GM12892 (cell line): ENCODE measurements at regions not wholly inside any gene's neighbourhood (a gene's known extent, or its start where the extent isn't known, plus 50 kb on each side); places are given as distances from the start of the nearest gene placed in this dataset.
"Not testable (repeated sequence)": the region's sequence is repeated elsewhere in the genome, so short reads cannot be mapped to it uniquely, and the experiment has no call there.

Source experiments
- DNase-seq: peaks from one replicate; pipeline ENCODE4 v3.0.0; 2011; ENCODE audit not compliant: insufficient read length
- FAIRE-seq: peaks from 2 replicates; lab custom pipeline; 2011; peaks lifted over from hg19 to GRCh38; lab: Jason Lieb, UNC
- POLR2A ChIP-seq: IDR thresholded peaks from 2 replicates; pipeline ENCODE4 v1.6.1; 2011; ENCODE audit warnings: low read depth, low read length, control low read depth
- POLR2AphosphoS5 ChIP-seq: IDR thresholded peaks from 2 replicates; pipeline ENCODE4 v1.6.1; 2011; ENCODE audit warnings: low read depth, low read length, control low read depth
- TAF1 ChIP-seq: IDR thresholded peaks from 2 replicates; pipeline ENCODE4 v1.6.1; 2011; ENCODE audit warnings: low read depth, mild to moderate bottlenecking, control low read depth, low read length, borderline replicate concordance

- TF ChIP-seq POLR2A = no peak
- TF ChIP-seq POLR2AphosphoS5 = no peak
- TF ChIP-seq TAF1 = no peak
- FAIRE-seq (no peak), DNase-seq (no peak)
Observed at GRCh38 chr13:22926748-22927400, 253.9 kb upstream of the SGCG start.

GRCh38 chr13:22927845-22928244, 252.9 kb upstream of the SGCG start:
- not testable (repeated sequence) for FAIRE-seq, DNase-seq

GRCh38 chr13:22929381-22930126, 251.2 kb upstream of the SGCG start:
- TF ChIP-seq TAF1 = no peak
- FAIRE-seq (no peak), DNase-seq (no peak)

- DNase-seq (no peak), FAIRE-seq (no peak)
- TF ChIP-seq POLR2A = no peak
- TF ChIP-seq POLR2AphosphoS5 = no peak
- TF ChIP-seq TAF1 = no peak
Observed at GRCh38 chr13:22931576-22931975, 249.2 kb upstream of the SGCG start.

DNA sequence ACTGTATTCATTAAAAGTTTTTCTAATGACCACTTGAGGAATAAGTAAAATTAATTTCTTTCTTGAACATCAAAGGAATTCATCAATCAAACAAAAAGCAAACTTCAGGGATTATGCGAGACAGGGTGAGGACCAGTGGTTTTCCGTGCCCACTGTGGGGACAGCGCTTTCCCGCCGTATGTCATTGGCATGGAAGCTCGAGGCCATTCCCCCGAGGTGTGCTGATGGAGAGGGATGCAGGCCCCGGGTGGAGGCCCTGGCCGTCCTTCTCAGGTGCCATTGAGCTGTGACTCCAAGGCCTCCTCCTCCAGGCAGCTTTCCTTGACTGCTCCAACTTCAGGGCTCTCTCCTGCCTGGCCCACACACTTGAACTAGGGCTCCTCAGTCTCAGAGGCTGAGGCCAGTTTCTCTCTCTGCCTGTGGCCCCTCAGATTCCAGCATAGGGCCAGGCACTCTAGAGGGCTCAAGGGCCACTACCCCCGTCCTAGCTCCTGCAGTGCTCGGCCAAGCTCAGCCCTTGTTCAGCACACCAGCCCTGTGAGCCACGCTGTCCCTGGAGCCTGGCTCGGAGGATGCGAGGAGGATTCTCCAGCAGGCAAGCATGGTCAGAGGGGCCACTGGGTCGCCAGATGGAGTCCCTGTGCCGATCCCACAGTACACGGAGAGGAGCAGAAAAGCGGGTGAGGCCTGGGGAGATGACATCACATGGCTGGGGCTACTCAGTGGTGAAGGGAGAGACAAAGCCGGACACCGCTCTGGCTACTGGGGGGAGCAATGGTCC, 248.0 kb upstream of the SGCG start:
- not testable (repeated sequence) for FAIRE-seq, DNase-seq

DNA sequence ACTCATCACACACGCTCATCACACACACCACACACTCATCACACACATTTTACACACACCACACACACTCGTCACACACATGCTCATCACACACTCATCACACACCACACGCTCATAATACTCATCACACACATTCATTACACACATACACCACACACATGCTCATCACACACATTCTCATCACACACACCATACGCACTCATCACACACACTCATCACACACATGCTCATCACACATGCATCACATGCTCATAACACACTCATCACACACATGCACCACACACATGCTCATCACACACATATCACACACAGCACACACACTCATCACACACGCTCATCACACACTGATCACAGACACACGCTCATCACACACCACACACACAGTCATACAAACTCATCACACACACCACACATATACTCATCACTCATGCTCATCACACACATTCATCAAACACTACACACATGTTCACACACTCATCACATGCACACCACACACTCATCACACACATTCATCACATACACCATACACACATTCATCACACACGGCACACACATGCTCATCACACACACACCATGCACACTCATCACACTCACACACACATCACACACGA, 247.1 kb upstream of the SGCG start:
- FAIRE-seq (peak; percentile 70), DNase-seq (no peak)
- TF ChIP-seq TAF1 = no peak
- TF ChIP-seq POLR2AphosphoS5 = no peak
- TF ChIP-seq POLR2A = no peak

- TF ChIP-seq POLR2A = no peak
- TF ChIP-seq POLR2AphosphoS5 = no peak
- no peak for TF ChIP-seq TAF1
- no peak for DNase-seq
- FAIRE-seq = no peak
Observed at GRCh38 chr13:22934744-22935523, 245.8 kb upstream of the SGCG start.

- TF ChIP-seq POLR2AphosphoS5 (no peak), POLR2A (no peak), TAF1 (no peak)
- no peak for DNase-seq
- FAIRE-seq = no peak
Observed at GRCh38 chr13:22936228-22936627, 244.6 kb upstream of the SGCG start.

- DNase-seq (no peak), FAIRE-seq (no peak)
- TF ChIP-seq POLR2A (no peak), POLR2AphosphoS5 (no peak), TAF1 (no peak)
Observed at GRCh38 chr13:22937241-22937640, 243.5 kb upstream of the SGCG start.

- DNase-seq (no peak), FAIRE-seq (no peak)
- TF ChIP-seq POLR2A (no peak), POLR2AphosphoS5 (no peak), TAF1 (no peak)
Observed at GRCh38 chr13:22937953-22938352, 242.8 kb upstream of the SGCG start.

GRCh38 chr13:22938576-22938975, 242.2 kb upstream of the SGCG start:
- no peak for TF ChIP-seq POLR2AphosphoS5
- no peak for TF ChIP-seq TAF1
- TF ChIP-seq POLR2A = no peak
- FAIRE-seq (no peak), DNase-seq (no peak)

DNA sequence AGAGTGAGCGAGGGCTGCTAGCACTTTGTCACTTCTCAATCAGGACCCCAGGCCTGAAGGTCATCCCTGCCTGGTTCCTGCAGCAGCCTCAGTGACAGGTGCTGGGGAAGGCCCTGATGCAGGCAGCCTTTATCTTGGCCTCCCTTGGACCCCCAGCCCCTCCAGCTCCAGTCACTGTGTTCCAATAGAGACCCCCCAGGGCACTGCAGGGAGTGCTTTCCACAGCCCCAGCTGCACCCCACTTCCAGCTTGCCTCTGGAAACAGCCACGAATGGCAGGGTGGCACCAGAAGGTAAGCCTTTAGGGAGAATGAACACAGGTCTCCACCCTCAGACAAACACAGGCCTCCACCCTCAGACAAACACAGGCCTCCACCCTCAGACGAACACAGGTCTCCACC, 241.6 kb upstream of the SGCG start:
- FAIRE-seq = no peak
- TF ChIP-seq TAF1 = no peak
- no peak for TF ChIP-seq POLR2A
- no peak for TF ChIP-seq POLR2AphosphoS5
- DNase-seq = no peak
